H1 (cell line): ENCODE measurements at regions not wholly inside any gene's neighbourhood (a gene's known extent, or its start where the extent isn't known, plus 50 kb on each side); places are given as distances from the start of the nearest gene placed in this dataset.

Experiments
- BRCA1 ChIP-seq: IDR thresholded peaks from 2 replicates; pipeline ENCODE4 v1.6.1; 2012; ENCODE audit warnings: low read depth, low read length, improper control_type of control experiment
- CBX5 ChIP-seq: fragments of 300-800, 300-1000 bp; sonication (generic); IDR thresholded peaks from 2 replicates; pipeline ENCODE4 v1.7.1; 2016; ENCODE audit warnings: antibody characterized with exemption, low read length, low read depth
- CEBPB ChIP-seq: IDR thresholded peaks from 2 replicates; pipeline ENCODE4 v1.6.1; 2012; ENCODE audit warnings: low read depth, low read length
- CHD1 ChIP-seq: IDR thresholded peaks from 2 replicates; pipeline ENCODE4 v1.6.1; 2012; ENCODE audit warnings: low read depth, low read length, improper control_type of control experiment
- EP300 ChIP-seq, 2 experiments: IDR thresholded peaks; 1 replicate in 1 of 2; 2 replicates in 1 of 2; pipeline ENCODE4 v1.6.1; 2011 to 2012; ENCODE audit warnings: low read depth in 2 of 2, low read length in 2 of 2, mild to moderate bottlenecking in 2 of 2, borderline replicate concordance in 1 of 2, inconsistent platforms in 1 of 2, moderate library complexity in 1 of 2
- FOSL1 ChIP-seq: IDR thresholded peaks from 2 replicates; pipeline ENCODE4 v1.6.1; 2011; ENCODE audit warnings: mild to moderate bottlenecking, low read depth, low read length, moderate library complexity; ENCODE audit not compliant: insufficient read depth
- MAFK ChIP-seq: IDR thresholded peaks from 2 replicates; pipeline ENCODE4 v1.6.1; 2012; ENCODE audit warnings: low read depth, mild to moderate bottlenecking, improper control_type of control experiment, low read length
- SP2 ChIP-seq: IDR thresholded peaks from 2 replicates; pipeline ENCODE4 v1.6.1; 2012; ENCODE audit warnings: mild to moderate bottlenecking, low read length, inconsistent platforms
- TBP ChIP-seq: IDR thresholded peaks from 2 replicates; pipeline ENCODE4 v1.6.1; 2011; ENCODE audit warnings: low read depth, low read length, improper control_type of control experiment
- TEAD4 ChIP-seq: IDR thresholded peaks from 2 replicates; pipeline ENCODE4 v1.6.1; 2012; ENCODE audit warnings: low read depth, low read length, inconsistent platforms, mixed read lengths
- ZNF274 ChIP-seq: IDR thresholded peaks from 2 replicates; pipeline ENCODE4 v1.7.0; 2012; ENCODE audit warnings: low read length, borderline replicate concordance; ENCODE audit errors: extremely low read depth
- TF ChIP-seq, protein P1 (sequence below): fragments of 300-600 bp; sonication (generic); IDR thresholded peaks from 2 replicates; pipeline ENCODE4 v1.7.1; 2012; ENCODE audit warnings: low read length, moderate library complexity, mild to moderate bottlenecking, inconsistent platforms; ENCODE audit not compliant: insufficient replicate concordance

DNA sequence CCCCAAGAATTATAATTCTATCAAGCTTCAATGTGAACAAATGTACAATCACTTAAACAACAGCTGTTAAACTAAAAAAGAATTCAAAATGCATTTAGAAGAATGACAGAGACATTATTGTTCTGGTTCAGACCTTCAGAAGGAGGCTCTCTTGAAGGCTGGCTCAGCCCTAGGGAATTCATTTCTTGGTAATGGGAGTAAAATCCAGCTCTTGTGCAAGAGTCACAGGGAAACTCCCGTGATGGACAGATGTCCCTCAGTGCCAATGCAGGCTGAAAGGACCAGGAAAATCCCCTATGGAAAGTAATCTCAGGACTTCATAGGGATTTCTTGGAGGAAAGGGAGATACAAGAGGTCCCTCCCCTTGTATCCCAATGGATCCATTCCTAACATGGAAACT is 149.9 kb upstream of the STT3B start (continued):
- TF ChIP-seq, protein P1, sequence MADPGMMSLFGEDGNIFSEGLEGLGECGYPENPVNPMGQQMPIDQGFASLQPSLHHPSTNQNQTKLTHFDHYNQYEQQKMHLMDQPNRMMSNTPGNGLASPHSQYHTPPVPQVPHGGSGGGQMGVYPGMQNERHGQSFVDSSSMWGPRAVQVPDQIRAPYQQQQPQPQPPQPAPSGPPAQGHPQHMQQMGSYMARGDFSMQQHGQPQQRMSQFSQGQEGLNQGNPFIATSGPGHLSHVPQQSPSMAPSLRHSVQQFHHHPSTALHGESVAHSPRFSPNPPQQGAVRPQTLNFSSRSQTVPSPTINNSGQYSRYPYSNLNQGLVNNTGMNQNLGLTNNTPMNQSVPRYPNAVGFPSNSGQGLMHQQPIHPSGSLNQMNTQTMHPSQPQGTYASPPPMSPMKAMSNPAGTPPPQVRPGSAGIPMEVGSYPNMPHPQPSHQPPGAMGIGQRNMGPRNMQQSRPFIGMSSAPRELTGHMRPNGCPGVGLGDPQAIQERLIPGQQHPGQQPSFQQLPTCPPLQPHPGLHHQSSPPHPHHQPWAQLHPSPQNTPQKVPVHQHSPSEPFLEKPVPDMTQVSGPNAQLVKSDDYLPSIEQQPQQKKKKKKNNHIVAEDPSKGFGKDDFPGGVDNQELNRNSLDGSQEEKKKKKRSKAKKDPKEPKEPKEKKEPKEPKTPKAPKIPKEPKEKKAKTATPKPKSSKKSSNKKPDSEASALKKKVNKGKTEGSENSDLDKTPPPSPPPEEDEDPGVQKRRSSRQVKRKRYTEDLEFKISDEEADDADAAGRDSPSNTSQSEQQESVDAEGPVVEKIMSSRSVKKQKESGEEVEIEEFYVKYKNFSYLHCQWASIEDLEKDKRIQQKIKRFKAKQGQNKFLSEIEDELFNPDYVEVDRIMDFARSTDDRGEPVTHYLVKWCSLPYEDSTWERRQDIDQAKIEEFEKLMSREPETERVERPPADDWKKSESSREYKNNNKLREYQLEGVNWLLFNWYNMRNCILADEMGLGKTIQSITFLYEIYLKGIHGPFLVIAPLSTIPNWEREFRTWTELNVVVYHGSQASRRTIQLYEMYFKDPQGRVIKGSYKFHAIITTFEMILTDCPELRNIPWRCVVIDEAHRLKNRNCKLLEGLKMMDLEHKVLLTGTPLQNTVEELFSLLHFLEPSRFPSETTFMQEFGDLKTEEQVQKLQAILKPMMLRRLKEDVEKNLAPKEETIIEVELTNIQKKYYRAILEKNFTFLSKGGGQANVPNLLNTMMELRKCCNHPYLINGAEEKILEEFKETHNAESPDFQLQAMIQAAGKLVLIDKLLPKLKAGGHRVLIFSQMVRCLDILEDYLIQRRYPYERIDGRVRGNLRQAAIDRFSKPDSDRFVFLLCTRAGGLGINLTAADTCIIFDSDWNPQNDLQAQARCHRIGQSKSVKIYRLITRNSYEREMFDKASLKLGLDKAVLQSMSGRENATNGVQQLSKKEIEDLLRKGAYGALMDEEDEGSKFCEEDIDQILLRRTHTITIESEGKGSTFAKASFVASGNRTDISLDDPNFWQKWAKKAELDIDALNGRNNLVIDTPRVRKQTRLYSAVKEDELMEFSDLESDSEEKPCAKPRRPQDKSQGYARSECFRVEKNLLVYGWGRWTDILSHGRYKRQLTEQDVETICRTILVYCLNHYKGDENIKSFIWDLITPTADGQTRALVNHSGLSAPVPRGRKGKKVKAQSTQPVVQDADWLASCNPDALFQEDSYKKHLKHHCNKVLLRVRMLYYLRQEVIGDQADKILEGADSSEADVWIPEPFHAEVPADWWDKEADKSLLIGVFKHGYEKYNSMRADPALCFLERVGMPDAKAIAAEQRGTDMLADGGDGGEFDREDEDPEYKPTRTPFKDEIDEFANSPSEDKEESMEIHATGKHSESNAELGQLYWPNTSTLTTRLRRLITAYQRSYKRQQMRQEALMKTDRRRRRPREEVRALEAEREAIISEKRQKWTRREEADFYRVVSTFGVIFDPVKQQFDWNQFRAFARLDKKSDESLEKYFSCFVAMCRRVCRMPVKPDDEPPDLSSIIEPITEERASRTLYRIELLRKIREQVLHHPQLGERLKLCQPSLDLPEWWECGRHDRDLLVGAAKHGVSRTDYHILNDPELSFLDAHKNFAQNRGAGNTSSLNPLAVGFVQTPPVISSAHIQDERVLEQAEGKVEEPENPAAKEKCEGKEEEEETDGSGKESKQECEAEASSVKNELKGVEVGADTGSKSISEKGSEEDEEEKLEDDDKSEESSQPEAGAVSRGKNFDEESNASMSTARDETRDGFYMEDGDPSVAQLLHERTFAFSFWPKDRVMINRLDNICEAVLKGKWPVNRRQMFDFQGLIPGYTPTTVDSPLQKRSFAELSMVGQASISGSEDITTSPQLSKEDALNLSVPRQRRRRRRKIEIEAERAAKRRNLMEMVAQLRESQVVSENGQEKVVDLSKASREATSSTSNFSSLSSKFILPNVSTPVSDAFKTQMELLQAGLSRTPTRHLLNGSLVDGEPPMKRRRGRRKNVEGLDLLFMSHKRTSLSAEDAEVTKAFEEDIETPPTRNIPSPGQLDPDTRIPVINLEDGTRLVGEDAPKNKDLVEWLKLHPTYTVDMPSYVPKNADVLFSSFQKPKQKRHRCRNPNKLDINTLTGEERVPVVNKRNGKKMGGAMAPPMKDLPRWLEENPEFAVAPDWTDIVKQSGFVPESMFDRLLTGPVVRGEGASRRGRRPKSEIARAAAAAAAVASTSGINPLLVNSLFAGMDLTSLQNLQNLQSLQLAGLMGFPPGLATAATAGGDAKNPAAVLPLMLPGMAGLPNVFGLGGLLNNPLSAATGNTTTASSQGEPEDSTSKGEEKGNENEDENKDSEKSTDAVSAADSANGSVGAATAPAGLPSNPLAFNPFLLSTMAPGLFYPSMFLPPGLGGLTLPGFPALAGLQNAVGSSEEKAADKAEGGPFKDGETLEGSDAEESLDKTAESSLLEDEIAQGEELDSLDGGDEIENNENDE, result no peak
- TF ChIP-seq BRCA1, result no peak
- no peak for TF ChIP-seq EP300 (IDR thresholded peaks at IDR 0.05; ENCODE audit: borderline replicate concordance in 1 of 2, low read depth in 2 of 2, low read length in 2 of 2)
- no peak for TF ChIP-seq SP2
- no peak for TF ChIP-seq ZNF274
- TF ChIP-seq CEBPB, result no peak
- no peak for TF ChIP-seq CHD1
- TF ChIP-seq TBP, result no peak
- no peak for TF ChIP-seq CBX5
- TF ChIP-seq TEAD4, result no peak
- no peak for TF ChIP-seq MAFK
- TF ChIP-seq FOSL1, result no peak
- TF ChIP-seq, all 59 proteins: peak for 0
